Endothelial cell of umbilical vein (primary cell): ENCODE measurements at regions not wholly inside any gene's neighbourhood (a gene's known extent, or its start where the extent isn't known, plus 50 kb on each side); places are given as distances from the start of the nearest gene placed in this dataset.

Experiments
- BruUV-seq: library from RNA; stranded (reverse); fragments of 400-500 nt; replicated peaks from 2 replicates; lab custom pipeline; 2021; lab: Mats Ljungman, UMichigan
- CTCF ChIA-PET: fragments of 300-600, 350-600 bp; sonication (Branson Sonifier 250); formaldehyde crosslinking; loops from one replicate; lab custom pipeline; 2021; ENCODE audit warnings: antibody characterized with exemption, inconsistent platforms; lab: Charles Lee
- POLR2A ChIA-PET: fragments of 300-600, 350-600 bp; sonication (Branson Sonifier 250); formaldehyde crosslinking; loops from one replicate; lab custom pipeline; 2021; ENCODE audit warnings: antibody characterized with exemption, inconsistent platforms; lab: Charles Lee
- DNase-seq: peaks from one replicate; pipeline ENCODE4 v3.0.0-alpha.2; 2011; ENCODE audit warnings: low read depth, low spot score
- FAIRE-seq: peaks from 2 replicates; lab custom pipeline; 2011; peaks lifted over from hg19 to GRCh38; lab: Jason Lieb, UNC
- H2AFZ ChIP-seq: 2 replicates; pipeline ENCODE4 v1.6.0; 2012; ENCODE audit warnings: low read depth, low read length, control low read depth, inconsistent platforms
- H3K27ac ChIP-seq: 2 replicates; pipeline ENCODE4 v1.5.1; 2011; ENCODE audit warnings: low read depth, mild to moderate bottlenecking, control low read depth, low read length, moderate library complexity; ENCODE audit not compliant: insufficient read depth
- H3K27me3 ChIP-seq, 2 experiments: 2 replicates each; pipeline versions ENCODE4 v1.6.0 to v1.6.1; 2011; ENCODE audit warnings: low read length in 2 of 2, mixed read lengths in 1 of 2; ENCODE audit not compliant: control insufficient read depth in 2 of 2, insufficient read depth in 2 of 2
- H3K36me3 ChIP-seq, 2 experiments: 2 replicates in 1 of 2; 3 replicates in 1 of 2; pipeline ENCODE4 v1.5.1; 2011; ENCODE audit warnings: low read length in 2 of 2, mild to moderate bottlenecking in 1 of 2, moderate library complexity in 1 of 2; ENCODE audit not compliant: control insufficient read depth in 2 of 2, insufficient read depth in 2 of 2; ENCODE audit errors: extremely low read depth in 1 of 2
- H3K4me1 ChIP-seq: 3 replicates; pipeline ENCODE4 v1.5.1; 2011; ENCODE audit warnings: mild to moderate bottlenecking, low read length; ENCODE audit not compliant: control insufficient read depth, insufficient read depth; ENCODE audit errors: extremely low read depth
- H3K4me2 ChIP-seq: 2 replicates; pipeline ENCODE4 v1.6.1; 2011; ENCODE audit warnings: low read length, control low read depth, mixed read lengths; ENCODE audit not compliant: insufficient read depth
- H3K4me3 ChIP-seq, 3 experiments: fragments of 200-600 bp in 1 of 3; sonication (generic), shearing (Covaris generic) in 1 of 3; replicated peaks in 1 of 3; 2 replicates each; pipeline ENCODE4 v1.5.1; 2011 to 2016; ENCODE audit warnings: control low read depth in 3 of 3, low read length in 3 of 3, mild to moderate bottlenecking in 2 of 3, inconsistent platforms in 1 of 3, low read depth in 1 of 3, moderate library complexity in 1 of 3; ENCODE audit not compliant: insufficient read depth in 1 of 3
- H3K79me2 ChIP-seq: 2 replicates; pipeline ENCODE4 v1.6.0; 2012; ENCODE audit warnings: low read length, inconsistent platforms; ENCODE audit not compliant: control insufficient read depth, insufficient read depth
- H3K9ac ChIP-seq: replicated peaks from 2 replicates; pipeline ENCODE3; 2011; ENCODE audit warnings: low read length, control low read depth; ENCODE audit not compliant: insufficient read depth; ENCODE audit errors: extremely low read depth
- H3K9me1 ChIP-seq: replicated peaks from 3 replicates; pipeline ENCODE4 v1.6.0; 2011; ENCODE audit warnings: mild to moderate bottlenecking, low read length; ENCODE audit not compliant: control insufficient read depth, insufficient read depth; ENCODE audit errors: extremely low read depth
- H3K9me3 ChIP-seq: replicated peaks from 2 replicates; pipeline ENCODE4 v1.5.1; 2012; ENCODE audit warnings: low read length, inconsistent platforms; ENCODE audit not compliant: control insufficient read depth, insufficient read depth
- H4K20me1 ChIP-seq: replicated peaks from 2 replicates; pipeline ENCODE3; 2011; ENCODE audit warnings: mild to moderate bottlenecking, low read length; ENCODE audit not compliant: control insufficient read depth, insufficient read depth; ENCODE audit errors: extremely low read depth
- CTCF ChIP-seq, 2 donors: IDR thresholded peaks; 1 replicate in 1 of 2; 2 replicates in 1 of 2; pipeline ENCODE4 v1.5.1; 2011; ENCODE audit warnings: low read length in 2 of 2, mild to moderate bottlenecking in 2 of 2, moderate library complexity in 2 of 2, control low read depth in 1 of 2, inconsistent platforms in 1 of 2, low read depth in 1 of 2; ENCODE audit not compliant: insufficient read depth in 1 of 2; ENCODE audit errors: extremely low read depth in 1 of 2
- EZH2 ChIP-seq: IDR thresholded peaks from 2 replicates; pipeline ENCODE4 v1.6.1; 2012; ENCODE audit warnings: borderline replicate concordance, low read depth, mild to moderate bottlenecking, moderate library complexity, low read length, inconsistent platforms; ENCODE audit not compliant: severe bottlenecking
- FOS ChIP-seq: IDR thresholded peaks from 2 replicates; pipeline ENCODE4 v1.6.1; 2011; ENCODE audit warnings: mild to moderate bottlenecking, low read length, moderate library complexity, borderline replicate concordance; ENCODE audit not compliant: insufficient read depth
- GATA2 ChIP-seq: IDR thresholded peaks from 2 replicates; pipeline ENCODE4 v1.7.0; 2011; ENCODE audit warnings: low read depth, mild to moderate bottlenecking, moderate library complexity, mixed read lengths, low read length; ENCODE audit not compliant: insufficient read length, insufficient read depth
- JUN ChIP-seq: IDR thresholded peaks from 2 replicates; pipeline ENCODE4 v1.6.1; 2011; ENCODE audit warnings: borderline replicate concordance, low read depth; ENCODE audit not compliant: insufficient read length, insufficient read depth
- MYC ChIP-seq: IDR thresholded peaks from one replicate; pipeline ENCODE4 v1.6.1; 2011; ENCODE audit warnings: mild to moderate bottlenecking, low read depth, low read length
- POLR2A ChIP-seq: IDR thresholded peaks from 2 replicates; pipeline ENCODE4 v1.6.1; 2012; ENCODE audit warnings: low read depth, mild to moderate bottlenecking, control low read depth, low read length
- POLR2AphosphoS5 ChIP-seq: IDR thresholded peaks from 2 replicates; pipeline ENCODE4 v1.6.1; 2012; ENCODE audit warnings: low read depth, mild to moderate bottlenecking, control low read depth, low read length, moderate library complexity; ENCODE audit not compliant: insufficient read depth
- dilution Hi-C: fragments of 300-500 bp; cut with MboI; formaldehyde crosslinking; loops from one replicate; pipeline ENCODE4 v1.15.0; 2019; ENCODE audit warnings: low sequenced_read_pairs; ENCODE audit not compliant: extremely low pct_ligation_motif_present
- intact Hi-C: fragments of 100-400 bp; cut with micrococcal nuclease; formaldehyde crosslinking; loops from one replicate; pipeline ENCODE4 v1.10.0; 2022
- TF ChIP-seq, protein P1 (sequence below): IDR thresholded peaks from 2 replicates; pipeline ENCODE4 v1.6.1; 2011; ENCODE audit not compliant: insufficient read depth, insufficient read length

- no peaks in the 10 kb centered on the region for H3K9me3 ChIP-seq
- POLR2A ChIA-PET, result no interaction called here
- no peak overlapping the region for H3K4me3 ChIP-seq
- no peak overlapping the region for H3K4me2 ChIP-seq
- no peaks in the 10 kb centered on the region for H4K20me1 ChIP-seq
- H3K9ac ChIP-seq, result no peak overlapping the region
- H3K36me3 ChIP-seq, result no peaks in the 10 kb centered on the region
- no TSS peak for BruUV-seq
- CTCF ChIA-PET, result no interaction called here
- H3K4me1 ChIP-seq, result no peaks in the 10 kb centered on the region
- no peak overlapping the region for H3K27ac ChIP-seq
- no peaks in the 10 kb centered on the region for H3K27me3 ChIP-seq
- dilution Hi-C loops (no loop called here), intact Hi-C loops (no loop called here)
- no peaks in the 10 kb centered on the region for H3K9me1 ChIP-seq
- TF ChIP-seq, protein P1, sequence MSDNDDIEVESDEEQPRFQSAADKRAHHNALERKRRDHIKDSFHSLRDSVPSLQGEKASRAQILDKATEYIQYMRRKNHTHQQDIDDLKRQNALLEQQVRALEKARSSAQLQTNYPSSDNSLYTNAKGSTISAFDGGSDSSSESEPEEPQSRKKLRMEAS, result no peak
- TF ChIP-seq POLR2AphosphoS5 (no peak), CTCF (IDR thresholded peaks at IDR 0.05; ENCODE audit: extremely low read depth in 1 of 2, insufficient read depth in 1 of 2, low read depth in 1 of 2, low read length in 2 of 2) (no peak), GATA2 (no peak), FOS (no peak), EZH2 (no peak), POLR2A (no peak), MYC (no peak), JUN (no peak)
- DNase-seq, result no peak
- FAIRE-seq, result no peak
- H3K79me2 ChIP-seq, result no peaks in the 10 kb centered on the region
- H2AFZ ChIP-seq, result no peak overlapping the region
Observed at GRCh38 chr2:49553658-49554057, 399.3 kb upstream of the FSHR start.
